ENCODE measurements at regions not wholly inside any gene's neighbourhood (a gene's known extent, or its start where the extent isn't known, plus 50 kb on each side); places are given as distances from the start of the nearest gene placed in this dataset.

GRCh38 chr22:47627556-47628253 lies 865.3 kb downstream of the TBC1D22A start:
- H3K27me3 Mint-ChIP-seq (ENCODE audit: low read depth) = peaks cover 10% of the 10 kb centered on the region
- DNase-seq (ENCODE audit: low read depth, low spot score) = no peak
- no peak overlapping the region for H3K27ac Mint-ChIP-seq (ENCODE audit: unreplicated experiment)

DNA sequence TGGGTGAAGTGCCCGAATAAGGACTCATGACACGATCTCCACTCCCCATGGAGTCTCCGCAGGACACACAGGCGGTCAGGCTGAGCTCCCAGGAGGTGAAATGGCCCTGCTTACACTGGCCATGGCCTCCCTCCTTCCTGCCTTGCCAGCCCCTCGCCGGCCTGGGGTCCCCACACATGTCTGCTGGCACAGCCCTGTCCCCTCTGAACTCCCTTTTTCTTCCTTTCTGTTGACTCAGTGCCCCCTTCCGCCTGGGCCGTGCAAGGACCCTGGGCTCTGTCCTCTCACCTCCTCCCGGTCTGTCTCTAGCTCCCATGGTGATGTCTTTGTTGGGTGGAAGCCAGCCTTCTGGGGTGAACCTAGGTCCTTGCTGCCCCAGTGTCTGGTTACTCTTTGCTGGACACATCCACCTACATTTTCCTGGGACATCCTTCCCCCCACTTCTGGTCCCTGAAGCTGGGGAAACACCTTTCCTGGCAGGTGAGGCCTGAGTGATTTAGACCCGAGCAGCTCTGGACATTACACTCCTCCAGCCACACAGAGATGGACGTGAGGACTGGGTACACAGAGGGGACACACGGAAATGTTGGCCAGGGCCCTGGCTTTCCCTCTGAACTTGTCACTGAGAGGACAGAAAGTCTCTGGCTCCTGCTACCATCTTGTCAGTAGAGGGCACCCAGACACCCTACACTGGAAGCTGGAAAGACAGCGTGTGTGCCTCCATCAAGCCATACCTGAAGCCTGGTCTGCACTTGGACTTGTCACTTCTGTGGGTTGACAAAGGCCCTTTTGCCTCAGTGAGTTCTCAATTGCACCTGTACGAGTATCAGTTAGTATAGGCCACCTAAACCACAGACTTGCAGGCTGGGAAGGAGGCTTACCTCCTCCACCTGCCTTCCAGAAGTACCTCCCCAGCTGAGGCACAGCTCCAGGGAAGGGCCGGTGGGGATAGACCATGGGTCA lies 864.3 kb downstream of the TBC1D22A start:
- TF ChIP-seq, protein P1, sequence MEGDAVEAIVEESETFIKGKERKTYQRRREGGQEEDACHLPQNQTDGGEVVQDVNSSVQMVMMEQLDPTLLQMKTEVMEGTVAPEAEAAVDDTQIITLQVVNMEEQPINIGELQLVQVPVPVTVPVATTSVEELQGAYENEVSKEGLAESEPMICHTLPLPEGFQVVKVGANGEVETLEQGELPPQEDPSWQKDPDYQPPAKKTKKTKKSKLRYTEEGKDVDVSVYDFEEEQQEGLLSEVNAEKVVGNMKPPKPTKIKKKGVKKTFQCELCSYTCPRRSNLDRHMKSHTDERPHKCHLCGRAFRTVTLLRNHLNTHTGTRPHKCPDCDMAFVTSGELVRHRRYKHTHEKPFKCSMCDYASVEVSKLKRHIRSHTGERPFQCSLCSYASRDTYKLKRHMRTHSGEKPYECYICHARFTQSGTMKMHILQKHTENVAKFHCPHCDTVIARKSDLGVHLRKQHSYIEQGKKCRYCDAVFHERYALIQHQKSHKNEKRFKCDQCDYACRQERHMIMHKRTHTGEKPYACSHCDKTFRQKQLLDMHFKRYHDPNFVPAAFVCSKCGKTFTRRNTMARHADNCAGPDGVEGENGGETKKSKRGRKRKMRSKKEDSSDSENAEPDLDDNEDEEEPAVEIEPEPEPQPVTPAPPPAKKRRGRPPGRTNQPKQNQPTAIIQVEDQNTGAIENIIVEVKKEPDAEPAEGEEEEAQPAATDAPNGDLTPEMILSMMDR (conservative IDR thresholded peaks at IDR 0.05) = no peak
- H3K4me3 Mint-ChIP-seq = no peak overlapping the region
- no peaks in the 10 kb centered on the region for H3K4me1 Mint-ChIP-seq
- H3K36me3 Mint-ChIP-seq (ENCODE audit: low read depth) = no peaks in the 10 kb centered on the region
- peaks cover 6% of the 10 kb centered on the region for H3K27me3 Mint-ChIP-seq (ENCODE audit: low read depth)
- no peak overlapping the region for H3K27ac Mint-ChIP-seq (ENCODE audit: unreplicated experiment)
- no peaks in the 10 kb centered on the region for H3K9me3 Mint-ChIP-seq
- DNase-seq (ENCODE audit: low read depth, low spot score) = no peak

More at GRCh38 chr22:47627556-47628253, 865.3 kb downstream of the TBC1D22A start:
- no peaks in the 10 kb centered on the region for H3K4me1 Mint-ChIP-seq
- H3K36me3 Mint-ChIP-seq (ENCODE audit: low read depth) = no peaks in the 10 kb centered on the region
- no peaks in the 10 kb centered on the region for H3K9me3 Mint-ChIP-seq
- no peak overlapping the region for H3K4me3 Mint-ChIP-seq
- TF ChIP-seq, protein P1 (conservative IDR thresholded peaks at IDR 0.05) = no peak

GRCh38 chr22:47625531-47626427 lies 863.3 kb downstream of the TBC1D22A start:
- DNase-seq (ENCODE audit: low read depth, low spot score) = no peak
- TF ChIP-seq, protein P1 (conservative IDR thresholded peaks at IDR 0.05) = no peak
- Mint-ChIP-seq H3K4me3 (no peak overlapping the region), H3K27me3 (ENCODE audit: low read depth) (peaks cover 1% of the 10 kb centered on the region), H3K9me3 (no peaks in the 10 kb centered on the region), H3K27ac (ENCODE audit: unreplicated experiment) (peak overlapping the region; percentile 35), H3K4me1 (no peaks in the 10 kb centered on the region), H3K36me3 (ENCODE audit: low read depth) (no peaks in the 10 kb centered on the region)

DNA sequence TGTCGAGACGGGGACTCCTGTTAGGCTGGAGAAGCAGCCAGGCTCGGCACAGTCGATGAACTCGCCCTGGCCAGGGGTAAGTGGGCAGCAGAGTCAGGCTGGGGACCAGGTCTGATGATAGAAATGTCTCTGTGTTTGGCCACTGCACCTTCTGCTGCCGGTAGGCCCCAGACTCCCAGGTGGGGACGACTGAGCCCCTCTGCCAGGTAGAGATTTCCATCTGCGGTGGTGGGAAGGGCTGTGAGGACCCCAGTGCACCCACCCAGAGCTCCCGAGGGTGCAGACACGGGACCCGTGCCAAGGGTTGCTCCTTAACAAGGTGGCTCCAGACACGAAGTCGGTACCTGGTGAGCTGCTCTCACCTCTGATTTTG lies 862.5 kb downstream of the TBC1D22A start:
- Mint-ChIP-seq H3K4me1 (no peaks in the 10 kb centered on the region), H3K36me3 (ENCODE audit: low read depth) (no peaks in the 10 kb centered on the region), H3K27me3 (ENCODE audit: low read depth) (no peaks in the 10 kb centered on the region), H3K4me3 (no peak overlapping the region), H3K27ac (ENCODE audit: unreplicated experiment) (no peak overlapping the region), H3K9me3 (no peaks in the 10 kb centered on the region)
- TF ChIP-seq, protein P1 (conservative IDR thresholded peaks at IDR 0.05) = no peak
- no peak for DNase-seq (ENCODE audit: low read depth, low spot score)

All from neural crest cell (in vitro differentiated cells).